OCI-LY3 (cell line): ENCODE measurements at regions not wholly inside any gene's neighbourhood (a gene's known extent, or its start where the extent isn't known, plus 50 kb on each side); places are given as distances from the start of the nearest gene placed in this dataset.

Source experiments
- H2AFZ ChIP-seq: fragments of 200-600, 300-600 bp; shearing (Covaris generic); 2 replicates; pipeline ENCODE4 v1.6.0; 2014; ENCODE audit warnings: antibody characterized with exemption, low read depth, low read length
- H3K27ac ChIP-seq: fragments of 200-600, 300-600 bp; sonication (generic); 2 replicates; pipeline ENCODE4 v1.5.1; 2014; ENCODE audit warnings: mild to moderate bottlenecking, low read length, moderate library complexity, mixed read lengths
- H3K27me3 ChIP-seq: fragments of 200-600, 300-600 bp; sonication (generic); 2 replicates; pipeline ENCODE4 v1.6.1; 2014; ENCODE audit warnings: low read depth, low read length, mixed read lengths
- H3K36me3 ChIP-seq: fragments of 200-600, 300-600 bp; sonication (generic); replicated peaks from 2 replicates; pipeline ENCODE3; 2014; ENCODE audit warnings: low read depth, low read length, mixed read lengths
- H3K4me1 ChIP-seq: fragments of 300-600, 200-600 bp; sonication (generic); 2 replicates; pipeline ENCODE4 v1.6.1; 2014; ENCODE audit warnings: low read length, mixed read lengths
- H3K4me2 ChIP-seq: fragments of 200-600, 300-600 bp; sonication (generic); 2 replicates; pipeline ENCODE4 v1.6.1; 2014; ENCODE audit warnings: low read length, mixed read lengths
- H3K4me3 ChIP-seq: fragments of 300-600, 200-600 bp; sonication (generic); 2 replicates; pipeline ENCODE4 v1.5.1; 2014; ENCODE audit warnings: antibody characterized with exemption, mild to moderate bottlenecking, low read length, moderate library complexity
- H3K79me2 ChIP-seq: fragments of 300-600, 200-600 bp; shearing (Covaris generic); 2 replicates; pipeline ENCODE4 v1.6.1; 2014; ENCODE audit warnings: mild to moderate bottlenecking, low read length, mixed read lengths
- H3K9ac ChIP-seq: fragments of 300-600, 200-600 bp; shearing (Covaris generic); 2 replicates; pipeline ENCODE4 v1.6.0; 2014; ENCODE audit warnings: mild to moderate bottlenecking, low read length, moderate library complexity
- H3K9me3 ChIP-seq: fragments of 200-600, 300-600 bp; shearing (Covaris generic); 2 replicates; pipeline ENCODE4 v1.6.1; 2014; ENCODE audit warnings: low read length, mixed read lengths; ENCODE audit not compliant: insufficient read depth
- H4K20me1 ChIP-seq: fragments of 200-600, 300-600 bp; sonication (generic); 2 replicates; pipeline ENCODE4 v1.6.1; 2016; ENCODE audit warnings: low read length, mixed read lengths; ENCODE audit not compliant: insufficient read depth
- CTCF ChIP-seq: fragments of 200-600, 300-600 bp; sonication (generic); IDR thresholded peaks from 2 replicates; pipeline ENCODE4 v1.5.1; 2014; ENCODE audit warnings: antibody characterized with exemption, low read length, low read depth
- EZH2phosphoT487 ChIP-seq: fragments of 200-600 bp; shearing (Covaris generic); IDR thresholded peaks from 2 replicates; pipeline ENCODE4 v1.6.1; 2018; ENCODE audit warnings: antibody characterized with exemption, mixed run types, low read depth

- peaks cover 5% of the 10 kb centered on the region; the same call in 1 of the 2 replicates for H3K4me1 ChIP-seq
- H3K4me2 ChIP-seq: no peak overlapping the region
- no peaks in the 10 kb centered on the region for H3K27me3 ChIP-seq
Observed at GRCh38 chr22:23519442-23520157, 60.5 kb downstream of the IGLL1 start.

GRCh38 chr22:23518376-23519187 lies 61.5 kb downstream of the IGLL1 start:
- no peak overlapping the region for H2AFZ ChIP-seq
- H3K27me3 ChIP-seq: no peaks in the 10 kb centered on the region
- peaks cover 5% of the 10 kb centered on the region; the same call in 1 of the 2 replicates for H3K4me1 ChIP-seq
- no peak overlapping the region for H3K27ac ChIP-seq
- no peak for TF ChIP-seq EZH2phosphoT487
- TF ChIP-seq CTCF: no peak
- no peaks in the 10 kb centered on the region for H3K36me3 ChIP-seq
- H3K79me2 ChIP-seq: no peaks in the 10 kb centered on the region
- H3K9me3 ChIP-seq: no peaks in the 10 kb centered on the region
- no peak overlapping the region for H3K9ac ChIP-seq
- H3K4me3 ChIP-seq: no peak overlapping the region
- H4K20me1 ChIP-seq: no peaks in the 10 kb centered on the region
- H3K4me2 ChIP-seq: no peak overlapping the region

More at GRCh38 chr22:23519442-23520157, 60.5 kb downstream of the IGLL1 start:
- Histone ChIP-seq H3K36me3 (no peaks in the 10 kb centered on the region), H3K9ac (no peak overlapping the region), H4K20me1 (no peaks in the 10 kb centered on the region), H3K79me2 (no peaks in the 10 kb centered on the region), H2AFZ (no peak overlapping the region), H3K4me3 (no peak overlapping the region), H3K9me3 (no peaks in the 10 kb centered on the region), H3K27ac (no peak overlapping the region)
- no peak for TF ChIP-seq EZH2phosphoT487
- TF ChIP-seq CTCF: no peak

- no peaks in the 10 kb centered on the region for H3K79me2 ChIP-seq
- H4K20me1 ChIP-seq: no peaks in the 10 kb centered on the region
- no peak overlapping the region for H2AFZ ChIP-seq
- no peak overlapping the region for H3K9ac ChIP-seq
- no peak overlapping the region for H3K4me3 ChIP-seq
- peaks cover 5% of the 10 kb centered on the region; the same call in 1 of the 2 replicates for H3K4me1 ChIP-seq
- no peaks in the 10 kb centered on the region for H3K9me3 ChIP-seq
- no peak overlapping the region for H3K27ac ChIP-seq
- no peak overlapping the region for H3K4me2 ChIP-seq
- no peak for TF ChIP-seq CTCF
- no peak for TF ChIP-seq EZH2phosphoT487
- H3K27me3 ChIP-seq: no peaks in the 10 kb centered on the region
- H3K36me3 ChIP-seq: no peaks in the 10 kb centered on the region
Observed at GRCh38 chr22:23517804-23518375, 62.2 kb downstream of the IGLL1 start.

GRCh38 chr22:23516304-23516703 lies 63.8 kb downstream of the IGLL1 start:
- no peaks in the 10 kb centered on the region for H4K20me1 ChIP-seq
- H3K27ac ChIP-seq: no peak overlapping the region
- no peaks in the 10 kb centered on the region for H3K79me2 ChIP-seq
- H2AFZ ChIP-seq: no peak overlapping the region
- H3K27me3 ChIP-seq: no peaks in the 10 kb centered on the region
- H3K9me3 ChIP-seq: no peaks in the 10 kb centered on the region
- H3K4me1 ChIP-seq: peaks cover 3% of the 10 kb centered on the region; the same call in 1 of the 2 replicates
- H3K9ac ChIP-seq: no peak overlapping the region
- H3K4me2 ChIP-seq: no peak overlapping the region
- TF ChIP-seq EZH2phosphoT487: no peak
- no peak for TF ChIP-seq CTCF
- no peak overlapping the region for H3K4me3 ChIP-seq
- H3K36me3 ChIP-seq: no peaks in the 10 kb centered on the region
